IMR-90 (cell line): ENCODE measurements at regions not wholly inside any gene's neighbourhood (a gene's known extent, or its start where the extent isn't known, plus 50 kb on each side); places are given as distances from the start of the nearest gene placed in this dataset.
A peak's percentile ranks its signal among the peaks of the same experiment; 100 is the strongest.

Experiments used
- ATAC-seq: fragments of 200-7000 bp; cut with Tn5 transposase; 2 replicates; pipeline ENCODE4 v1.9.1; 2020; ENCODE audit warnings: low read depth, mild to moderate bottlenecking, moderate library complexity
- BruUV-seq: library from RNA; stranded (reverse); fragments of 400-500 nt; replicated peaks from 2 replicates; lab custom pipeline; 2021; lab: Mats Ljungman, UMichigan
- CTCF ChIA-PET: fragments of 300-600 bp; formaldehyde crosslinking; extraction: SDS; loops from one replicate; lab custom pipeline; 2021; ENCODE audit warnings: antibody characterized with exemption; lab: Yijun Ruan, JAX
- POLR2A ChIA-PET: fragments of 300-600 bp; sonication (Branson Sonifier 250); formaldehyde crosslinking; loops from one replicate; lab custom pipeline; 2022; ENCODE audit warnings: antibody characterized with exemption; ENCODE audit not compliant: unreplicated experiment; lab: Charles Lee
- DNase-seq: peaks from one replicate; pipeline ENCODE4 v3.0.0; 2013
- H2AFZ ChIP-seq: replicated peaks from 2 replicates; pipeline ENCODE3; 2013; ENCODE audit warnings: low read length, mild to moderate bottlenecking; ENCODE audit not compliant: poor library complexity
- H2AK5ac ChIP-seq: 2 replicates; pipeline ENCODE4 v1.6.1; 2013; ENCODE audit warnings: low read depth, low read length, inconsistent platforms
- H2AK9ac ChIP-seq: replicated peaks from 2 replicates; pipeline ENCODE3; 2013; ENCODE audit warnings: mild to moderate bottlenecking, low read depth, low read length, moderate library complexity; ENCODE audit not compliant: poor library complexity
- H2BK120ac ChIP-seq: 2 replicates; pipeline ENCODE4 v1.6.1; 2013; ENCODE audit warnings: low read depth, low read length, inconsistent platforms
- H2BK15ac ChIP-seq: 3 replicates; pipeline ENCODE4 v1.6.1; 2013; ENCODE audit warnings: low read depth, low read length, inconsistent platforms
- H2BK20ac ChIP-seq: 2 replicates; pipeline ENCODE4 v1.6.1; 2013; ENCODE audit warnings: low read depth, mild to moderate bottlenecking, inconsistent platforms, low read length, moderate library complexity
- H2BK5ac ChIP-seq: 2 replicates; pipeline ENCODE4 v1.6.1; 2013; ENCODE audit warnings: mild to moderate bottlenecking, low read depth, low read length, inconsistent platforms; ENCODE audit not compliant: poor library complexity, severe bottlenecking
- H3K14ac ChIP-seq: replicated peaks from 2 replicates; pipeline ENCODE4 v1.6.1; 2013; ENCODE audit warnings: low read depth, low read length, inconsistent platforms
- H3K18ac ChIP-seq: 2 replicates; pipeline ENCODE4 v1.6.1; 2013; ENCODE audit warnings: low read depth, low read length, control low read depth
- H3K23ac ChIP-seq: 2 replicates; pipeline ENCODE4 v1.6.1; 2013; ENCODE audit warnings: low read depth, low read length, inconsistent platforms
- H3K27ac ChIP-seq: 2 replicates; pipeline ENCODE4 v1.5.1; 2013; ENCODE audit warnings: mild to moderate bottlenecking, control low read depth, low read length; ENCODE audit not compliant: insufficient read depth
- H3K27me3 ChIP-seq: 2 replicates; pipeline ENCODE4 v1.6.1; 2013; ENCODE audit warnings: low read length; ENCODE audit not compliant: control insufficient read depth, insufficient read depth
- H3K36me3 ChIP-seq: 2 replicates; pipeline ENCODE4 v1.6.1; 2013; ENCODE audit warnings: low read length, mixed read lengths; ENCODE audit not compliant: control insufficient read depth, insufficient read depth
- H3K4ac ChIP-seq: 2 replicates; pipeline ENCODE4 v1.6.1; 2013; ENCODE audit warnings: low read depth, low read length, inconsistent platforms
- H3K4me1 ChIP-seq: 2 replicates; pipeline ENCODE4 v1.6.1; 2013; ENCODE audit warnings: low read length, mixed read lengths; ENCODE audit not compliant: control insufficient read depth, insufficient read depth
- H3K4me2 ChIP-seq: 2 replicates; pipeline ENCODE4 v1.6.1; 2013; ENCODE audit warnings: low read depth, mild to moderate bottlenecking, control low read depth, low read length, moderate library complexity
- H3K4me3 ChIP-seq: 2 replicates; pipeline ENCODE4 v1.5.1; 2013; ENCODE audit warnings: low read depth, mild to moderate bottlenecking, control low read depth, low read length, moderate library complexity; ENCODE audit not compliant: insufficient read depth
- H3K56ac ChIP-seq: 2 replicates; pipeline ENCODE4 v1.6.1; 2013; ENCODE audit warnings: low read length, inconsistent platforms; ENCODE audit not compliant: insufficient read depth; ENCODE audit errors: extremely low read depth
- H3K79me1 ChIP-seq, 2 experiments: 2 replicates each; pipeline ENCODE4 v1.6.1; 2013; ENCODE audit warnings: low read length in 2 of 2, inconsistent platforms in 1 of 2, low read depth in 1 of 2
- H3K9ac ChIP-seq: 2 replicates; pipeline ENCODE4 v1.6.1; 2013; ENCODE audit warnings: low read depth, low read length, control low read depth
- H3K9me1 ChIP-seq: 2 replicates; pipeline ENCODE4 v1.6.1; 2013; ENCODE audit warnings: low read length, inconsistent platforms; ENCODE audit not compliant: insufficient read depth
- H3K9me3 ChIP-seq: 2 replicates; pipeline ENCODE4 v1.6.1; 2013; ENCODE audit warnings: low read length; ENCODE audit not compliant: control insufficient read depth, insufficient read depth
- H4K20me1 ChIP-seq: 2 replicates; pipeline ENCODE4 v1.6.1; 2013; ENCODE audit warnings: low read length, inconsistent platforms; ENCODE audit not compliant: insufficient read depth
- H4K5ac ChIP-seq: 2 replicates; pipeline ENCODE4 v1.6.1; 2013; ENCODE audit warnings: mild to moderate bottlenecking, low read depth, low read length, control low read depth
- H4K8ac ChIP-seq, 2 experiments: 2 replicates each; pipeline ENCODE4 v1.6.1; 2013; ENCODE audit warnings: low read depth in 2 of 2, low read length in 2 of 2, control low read depth in 1 of 2, inconsistent platforms in 1 of 2
- H4K91ac ChIP-seq: 2 replicates; pipeline ENCODE4 v1.6.1; 2013; ENCODE audit warnings: low read depth, low read length, inconsistent platforms; ENCODE audit not compliant: insufficient read depth
- BHLHE40 ChIP-seq: fragments of 150-350 bp; IDR thresholded peaks from 2 replicates; pipeline ENCODE4 v1.6.1; 2016; ENCODE audit warnings: mild to moderate bottlenecking, low read depth, low read length
- CEBPB ChIP-seq: IDR thresholded peaks from 2 replicates; pipeline ENCODE4 v1.6.1; 2012; ENCODE audit warnings: low read depth, low read length, improper control_type of control experiment
- CHD1 ChIP-seq: IDR thresholded peaks from 2 replicates; pipeline ENCODE4 v1.6.1; 2012; ENCODE audit warnings: low read depth, low read length, improper control_type of control experiment
- CTCF ChIP-seq: conservative IDR thresholded peaks from 2 replicates; pipeline ENCODE4 v1.5.1; 2012; ENCODE audit warnings: mild to moderate bottlenecking, low read depth, low read length, improper control_type of control experiment
- ELK1 ChIP-seq: fragments of 150-350 bp; IDR thresholded peaks from 2 replicates; pipeline ENCODE4 v1.6.1; 2016; ENCODE audit warnings: low read depth, mild to moderate bottlenecking, low read length, moderate library complexity, borderline replicate concordance
- FOS ChIP-seq: fragments of 150-350 bp; IDR thresholded peaks from 2 replicates; pipeline ENCODE4 v1.6.1; 2016; ENCODE audit warnings: low read depth, low read length
- MAFK ChIP-seq: IDR thresholded peaks from 2 replicates; pipeline ENCODE4 v1.6.1; 2012; ENCODE audit warnings: low read depth, low read length, improper control_type of control experiment
- MAZ ChIP-seq: IDR thresholded peaks from 2 replicates; pipeline ENCODE4 v1.6.1; 2012; ENCODE audit warnings: low read depth, mild to moderate bottlenecking, low read length, improper control_type of control experiment, moderate library complexity, borderline replicate concordance
- MXI1 ChIP-seq: IDR thresholded peaks from 2 replicates; pipeline ENCODE4 v1.6.1; 2012; ENCODE audit warnings: low read depth, mild to moderate bottlenecking, low read length, moderate library complexity, borderline replicate concordance
- NFE2L2 ChIP-seq: fragments of 150-350 bp; IDR thresholded peaks from 2 replicates; pipeline ENCODE4 v1.6.1; 2016; ENCODE audit warnings: low read depth, mild to moderate bottlenecking, low read length
- POLR2A ChIP-seq: IDR thresholded peaks from 2 replicates; pipeline ENCODE4 v1.6.1; 2012; ENCODE audit warnings: mild to moderate bottlenecking, low read depth, low read length
- RAD21 ChIP-seq: IDR thresholded peaks from 2 replicates; pipeline ENCODE4 v1.6.1; 2012; ENCODE audit warnings: low read length, improper control_type of control experiment
- RCOR1 ChIP-seq: IDR thresholded peaks from 2 replicates; pipeline ENCODE4 v1.6.1; 2012; ENCODE audit warnings: mild to moderate bottlenecking, low read length, improper control_type of control experiment; ENCODE audit not compliant: insufficient replicate concordance
- RFX5 ChIP-seq: IDR thresholded peaks from 2 replicates; pipeline ENCODE4 v1.8.0; 2012; ENCODE audit warnings: low read depth, mild to moderate bottlenecking, low read length, moderate library complexity
- SMC3 ChIP-seq: fragments of 150-350 bp; IDR thresholded peaks from 2 replicates; pipeline ENCODE4 v1.6.1; 2016; ENCODE audit warnings: low read depth, mild to moderate bottlenecking, antibody characterized with exemption, low read length, moderate library complexity
- USF2 ChIP-seq: fragments of 150-350 bp; IDR thresholded peaks from 2 replicates; pipeline ENCODE4 v1.6.1; 2017; ENCODE audit warnings: mild to moderate bottlenecking, antibody characterized with exemption, low read length, low read depth
- WGBS, 2 experiments: methylation state at CpG; one replicate each; pipeline versions ENCODE4 v1.1.5 to v1.1.7; 2013; ENCODE audit warnings: missing lambda C conversion rate in 2 of 2; ENCODE audit not compliant: insufficient read length in 1 of 2; ENCODE audit errors: extremely low coverage in 2 of 2; 5-methylcytosine and 5-hydroxymethylcytosine counted together
- dilution Hi-C: fragments of 300-500 bp; cut with HindIII; formaldehyde crosslinking; loops from one replicate; pipeline ENCODE4 v1.14.3; 2018; ENCODE audit warnings: low sequenced_read_pairs; ENCODE audit not compliant: unreplicated experiment
- in situ Hi-C: fragments of 300-500 bp; cut with MboI; formaldehyde crosslinking; loops from 3 replicates; pipeline ENCODE4 v1.14.3; 2019; ENCODE audit warnings: low sequenced_read_pairs, inconsistent platforms, mixed read lengths
- intact Hi-C: fragments of 100-400 bp; cut with micrococcal nuclease; formaldehyde crosslinking; loops from 2 replicates; pipeline ENCODE4 v1.10.0; 2022

- no peak overlapping the region for H2AFZ ChIP-seq
- H3K27ac ChIP-seq = no peak overlapping the region
- peak overlapping the region; percentile 14; the same call in 1 of the 2 replicates for H3K14ac ChIP-seq
- ChIA-PET CTCF (no interaction called here), POLR2A (no interaction called here)
- intact Hi-C loops (no loop called here), dilution Hi-C loops (no loop called here), in situ Hi-C loops (no loop called here)
- no peak overlapping the region for H4K8ac ChIP-seq
- no peak overlapping the region for H3K4me3 ChIP-seq
- no peak overlapping the region for H2AK9ac ChIP-seq
- H3K9ac ChIP-seq = no peak overlapping the region
- no peak overlapping the region for H3K4me2 ChIP-seq
- no peaks in the 10 kb centered on the region for H3K36me3 ChIP-seq
- no CpG with 5 or more reads among the region's 2 CpGs for WGBS, 2 experiments
- no peaks in the 10 kb centered on the region for H3K9me1 ChIP-seq
- no TSS peak for BruUV-seq
- H4K20me1 ChIP-seq = no peaks in the 10 kb centered on the region
- no peak overlapping the region for H3K56ac ChIP-seq
- no peak overlapping the region for H3K23ac ChIP-seq
- TF ChIP-seq ELK1 (no peak), RFX5 (no peak), RAD21 (no peak), RCOR1 (no peak), MXI1 (no peak), MAFK (no peak), CHD1 (no peak), BHLHE40 (no peak), POLR2A (no peak), MAZ (no peak), CEBPB (no peak), FOS (no peak), NFE2L2 (no peak), CTCF (no peak), SMC3 (no peak), USF2 (no peak)
- H3K4me1 ChIP-seq = peaks cover 11% of the 10 kb centered on the region
- peaks cover 2% of the 10 kb centered on the region for H3K27me3 ChIP-seq
- no peak overlapping the region for H2BK120ac ChIP-seq
- H3K18ac ChIP-seq = no peak overlapping the region
- H4K91ac ChIP-seq = no peak overlapping the region
- H3K9me3 ChIP-seq = no peaks in the 10 kb centered on the region
- peak overlapping the region; percentile 75; the same call in 1 of the 2 replicates for H2BK20ac ChIP-seq
- no peak overlapping the region for H4K5ac ChIP-seq
- no peak overlapping the region for H3K4ac ChIP-seq
- no peak overlapping the region for H2BK15ac ChIP-seq
- H2BK5ac ChIP-seq = no peak overlapping the region
- ATAC-seq = no peak
- no peaks in the 10 kb centered on the region for H3K79me1 ChIP-seq
- H2AK5ac ChIP-seq = no peak overlapping the region
- no peak for DNase-seq
Observed at GRCh38 chr14:36229262-36229661, 52.7 kb upstream of the PTCSC3 start.
